Choroid plexus epithelial cell (primary cell): ENCODE measurements at regions not wholly inside any gene's neighbourhood (a gene's known extent, or its start where the extent isn't known, plus 50 kb on each side); places are given as distances from the start of the nearest gene placed in this dataset.

Experiments
- DNase-seq: peaks from one replicate; pipeline ENCODE4 v3.0.0-alpha.2; 2010; ENCODE audit warnings: low read depth
- H3K4me3 ChIP-seq: 2 replicates; pipeline ENCODE4 v1.5.1; 2011; ENCODE audit warnings: low read depth, mild to moderate bottlenecking, control low read depth, low read length, moderate library complexity
- CTCF ChIP-seq: conservative IDR thresholded peaks from 2 replicates; pipeline ENCODE4 v1.5.1; 2011; ENCODE audit warnings: low read depth, mild to moderate bottlenecking, control low read depth, inconsistent platforms, low read length, moderate library complexity

- TF ChIP-seq CTCF = no peak
- peak; percentile 84 for DNase-seq
- H3K4me3 ChIP-seq = no peak overlapping the region
Observed at GRCh38 chr11:23988381-23989006, 508.4 kb upstream of the LUZP2 start.

- H3K4me3 ChIP-seq = no peak overlapping the region
- DNase-seq = peak; percentile 32
- TF ChIP-seq CTCF = no peak
Observed at GRCh38 chr11:23990346-23991164, 506.3 kb upstream of the LUZP2 start.

- no peak for TF ChIP-seq CTCF
- DNase-seq = peak; percentile 67
- no peak overlapping the region for H3K4me3 ChIP-seq
Observed at GRCh38 chr11:23991165-23991539, 505.7 kb upstream of the LUZP2 start.

GRCh38 chr11:23995891-23996290 is 501.0 kb upstream of the LUZP2 start:
- DNase-seq = peak; percentile 79
- TF ChIP-seq CTCF = no peak
- no peak overlapping the region for H3K4me3 ChIP-seq

- no peak for DNase-seq
- TF ChIP-seq CTCF = no peak
- no peak overlapping the region for H3K4me3 ChIP-seq
Observed at GRCh38 chr11:23997356-23997755, 499.5 kb upstream of the LUZP2 start.

- no peak for DNase-seq
- no peak for TF ChIP-seq CTCF
- no peak overlapping the region for H3K4me3 ChIP-seq
Observed at GRCh38 chr11:24005202-24005876, 491.5 kb upstream of the LUZP2 start.
